MCF 10A (cell line): ENCODE measurements at regions not wholly inside any gene's neighbourhood (a gene's known extent, or its start where the extent isn't known, plus 50 kb on each side); places are given as distances from the start of the nearest gene placed in this dataset.

Source experiments
- BruUV-seq: library from RNA; stranded (reverse); fragments of 400-500 nt; replicated peaks from 2 replicates; lab custom pipeline; 2021; lab: Mats Ljungman, UMichigan
- CTCF ChIA-PET: fragments of 300-600 bp; sonication (Branson Sonifier 250); formaldehyde crosslinking; extraction: SDS; loops from one replicate; lab custom pipeline; 2021; ENCODE audit warnings: antibody characterized with exemption, inconsistent platforms; lab: Yijun Ruan, JAX
- POLR2A ChIA-PET: fragments of 300-600, 350-650 bp; sonication (Branson Sonifier 250); formaldehyde crosslinking; extraction: SDS; loops from one replicate; lab custom pipeline; 2020; ENCODE audit warnings: antibody characterized with exemption, inconsistent platforms; lab: Yijun Ruan, JAX
- DNase-seq: peaks from one replicate; pipeline ENCODE4 v3.0.0-alpha.2; 2018; ENCODE audit not compliant: unreplicated experiment
- H3K27ac Mint-ChIP-seq: one replicate; pipeline ENCODE4 v1.8.0; 2022; ENCODE audit warnings: mild to moderate bottlenecking, low read depth, mixed read lengths; ENCODE audit not compliant: unreplicated experiment
- H3K27me3 Mint-ChIP-seq: one replicate; pipeline ENCODE4 v1.8.0; 2022; ENCODE audit warnings: mixed read lengths; ENCODE audit not compliant: insufficient read depth, unreplicated experiment
- H3K36me3 Mint-ChIP-seq: one replicate; pipeline ENCODE4 v1.8.0; 2022; ENCODE audit warnings: mild to moderate bottlenecking, moderate library complexity, mixed read lengths; ENCODE audit not compliant: insufficient read depth, unreplicated experiment
- H3K4me1 Mint-ChIP-seq: one replicate; pipeline ENCODE4 v1.8.0; 2022; ENCODE audit warnings: mixed read lengths; ENCODE audit not compliant: insufficient read depth, unreplicated experiment
- H3K4me3 Mint-ChIP-seq: one replicate; pipeline ENCODE4 v1.8.0; 2022; ENCODE audit warnings: mild to moderate bottlenecking, moderate library complexity, mixed read lengths; ENCODE audit not compliant: unreplicated experiment
- H3K9me3 Mint-ChIP-seq: one replicate; pipeline ENCODE4 v1.8.0; 2022; ENCODE audit warnings: mixed read lengths; ENCODE audit not compliant: unreplicated experiment
- CTCF ChIP-seq: fragments of 200-600 bp; IDR thresholded peaks from one replicate; pipeline ENCODE4 v1.8.0; 2022; ENCODE audit warnings: antibody characterized with exemption, mild to moderate bottlenecking; ENCODE audit not compliant: unreplicated experiment
- intact Hi-C: fragments of 100-400 bp; cut with micrococcal nuclease; formaldehyde crosslinking; loops from 2 replicates; pipeline ENCODE4 v1.14.1; 2022

- no peak for DNase-seq
- Mint-ChIP-seq H3K27me3 (no peaks in the 10 kb centered on the region), H3K27ac (no peak overlapping the region), H3K4me3 (no peak overlapping the region), H3K9me3 (no peaks in the 10 kb centered on the region), H3K36me3 (peaks cover 4% of the 10 kb centered on the region), H3K4me1 (no peaks in the 10 kb centered on the region)
- BruUV-seq, result no TSS peak
- intact Hi-C loops, result no loop called here
- POLR2A ChIA-PET, result no interaction called here
- no peak for TF ChIP-seq CTCF
- CTCF ChIA-PET, result interaction anchor here (0.6 kb wide), 1 partner anchor 278 kb away, joined by 3 read pairs; no protein-coding TSS in a partner anchor
These were observed 660.0 kb upstream of the FZD8 start for GRCh38 chr10:36302086-36302485.

GRCh38 chr10:36301539-36301938, 659.4 kb upstream of the FZD8 start:
- ChIA-PET CTCF (interaction anchor here (0.6 to 1.3 kb wide), 2 partner anchors 277 to 687 kb away, joined by 3 read pairs; no protein-coding TSS in a partner anchor), POLR2A (no interaction called here)
- H3K36me3 Mint-ChIP-seq, result peaks cover 4% of the 10 kb centered on the region
- no peak overlapping the region for H3K4me3 Mint-ChIP-seq
- no peak for DNase-seq
- BruUV-seq, result no TSS peak
- H3K27me3 Mint-ChIP-seq, result no peaks in the 10 kb centered on the region
- no peaks in the 10 kb centered on the region for H3K4me1 Mint-ChIP-seq
- no peak overlapping the region for H3K27ac Mint-ChIP-seq
- intact Hi-C loops, result no loop called here
- no peaks in the 10 kb centered on the region for H3K9me3 Mint-ChIP-seq
- TF ChIP-seq CTCF, result no peak

GRCh38 chr10:36301139-36301538, 659.0 kb upstream of the FZD8 start:
- H3K9me3 Mint-ChIP-seq, result no peaks in the 10 kb centered on the region

GRCh38 chr10:36283827-36284226, 641.7 kb upstream of the FZD8 start:
- no peak overlapping the region for H3K4me3 Mint-ChIP-seq
- intact Hi-C loops, result no loop called here
- H3K9me3 Mint-ChIP-seq, result peaks cover 26% of the 10 kb centered on the region
- H3K27me3 Mint-ChIP-seq, result no peaks in the 10 kb centered on the region
- ChIA-PET POLR2A (no interaction called here), CTCF (no interaction called here)
- peaks cover 6% of the 10 kb centered on the region for H3K4me1 Mint-ChIP-seq
- no TSS peak for BruUV-seq
- no peak for DNase-seq
- H3K27ac Mint-ChIP-seq, result no peak overlapping the region
- TF ChIP-seq CTCF, result no peak
- H3K36me3 Mint-ChIP-seq, result no peaks in the 10 kb centered on the region

More at GRCh38 chr10:36301139-36301538, 659.0 kb upstream of the FZD8 start:
- intact Hi-C loops, result no loop called here
- ChIA-PET CTCF (interaction anchor here (1.3 kb wide), 1 partner anchor 687 kb away, joined by 3 read pairs; no protein-coding TSS in a partner anchor), POLR2A (no interaction called here)
- Mint-ChIP-seq H3K27ac (no peak overlapping the region), H3K4me3 (no peak overlapping the region), H3K27me3 (no peaks in the 10 kb centered on the region), H3K4me1 (no peaks in the 10 kb centered on the region), H3K36me3 (peaks cover 4% of the 10 kb centered on the region)
- DNase-seq, result no peak
- BruUV-seq, result no TSS peak
- TF ChIP-seq CTCF, result no peak
